GM19240 (cell line): ENCODE measurements at regions not wholly inside any gene's neighbourhood (a gene's known extent, or its start where the extent isn't known, plus 50 kb on each side); places are given as distances from the start of the nearest gene placed in this dataset.

Experiments
- DNase-seq: peaks from one replicate; pipeline ENCODE4 v3.0.0; 2011; ENCODE audit warnings: low spot score; ENCODE audit not compliant: insufficient read length

- DNase-seq, result no peak
Measured at GRCh38 chr2:167510071-167510759, 621.9 kb downstream of the XIRP2 start.

- DNase-seq, result no peak
Measured at GRCh38 chr2:167509586-167509985, 621.3 kb downstream of the XIRP2 start.

GRCh38 chr2:167508709-167509108, 620.4 kb downstream of the XIRP2 start:
- no peak for DNase-seq

GRCh38 chr2:167506395-167506794, 618.1 kb downstream of the XIRP2 start:
- no peak for DNase-seq

GRCh38 chr2:167504695-167505094, 616.4 kb downstream of the XIRP2 start:
- no peak for DNase-seq

- DNase-seq, result no peak
Measured at GRCh38 chr2:167504061-167504460, 615.8 kb downstream of the XIRP2 start.

GRCh38 chr2:167501618-167502017, 613.3 kb downstream of the XIRP2 start:
- DNase-seq, result no peak

- no peak for DNase-seq
Measured at GRCh38 chr2:167493862-167494261, 605.6 kb downstream of the XIRP2 start.

- no peak for DNase-seq
Measured at GRCh38 chr2:167492486-167492885, 604.2 kb downstream of the XIRP2 start.

GRCh38 chr2:167491788-167492187, 603.5 kb downstream of the XIRP2 start:
- no peak for DNase-seq

- no peak for DNase-seq
Measured at GRCh38 chr2:167490455-167490854, 602.2 kb downstream of the XIRP2 start.

GRCh38 chr2:167489325-167489724, 601.0 kb downstream of the XIRP2 start:
- no peak for DNase-seq

- DNase-seq, result no peak
Measured at GRCh38 chr2:167487728-167488127, 599.4 kb downstream of the XIRP2 start.

GRCh38 chr2:167484875-167485274, 596.6 kb downstream of the XIRP2 start:
- no peak for DNase-seq

GRCh38 chr2:167480986-167481309, 592.7 kb downstream of the XIRP2 start:
- no peak for DNase-seq

GRCh38 chr2:167480232-167480985, 592.1 kb downstream of the XIRP2 start:
- no peak for DNase-seq

- DNase-seq, result no peak
Measured at GRCh38 chr2:167478196-167478595, 589.9 kb downstream of the XIRP2 start.

- DNase-seq, result no peak
Measured at GRCh38 chr2:167475791-167476190, 587.5 kb downstream of the XIRP2 start.

GRCh38 chr2:167471734-167472133, 583.5 kb downstream of the XIRP2 start:
- DNase-seq, result no peak

GRCh38 chr2:167471332-167471731, 583.1 kb downstream of the XIRP2 start:
- DNase-seq, result no peak

GRCh38 chr2:167462379-167462778, 574.1 kb downstream of the XIRP2 start:
- no peak for DNase-seq

GRCh38 chr2:167454036-167454435, 565.8 kb downstream of the XIRP2 start:
- no peak for DNase-seq
